ENCODE measurements at regions not wholly inside any gene's neighbourhood (a gene's known extent, or its start where the extent isn't known, plus 50 kb on each side); places are given as distances from the start of the nearest gene placed in this dataset.

- Histone ChIP-seq H3K18ac (ENCODE audit: low read depth in 1 of 2, low read length in 2 of 2) (no peak overlapping the region), H3K23ac (ENCODE audit: low read length in 2 of 2) (no peak overlapping the region), H3K79me1 (replicated peaks; ENCODE audit: low read length, poor library complexity, severe bottlenecking) (peaks cover 4% of the 10 kb centered on the region), H3K4me1 (ENCODE audit: control insufficient read depth, insufficient read depth, low read depth, low read length) (no peaks in the 10 kb centered on the region), H3K9me3 (ENCODE audit: control insufficient read depth, low read length) (no peaks in the 10 kb centered on the region), H2BK12ac (ENCODE audit: low read length in 2 of 2) (no peak overlapping the region), H3K4me2 (ENCODE audit: low read length, poor library complexity, severe bottlenecking) (no peak overlapping the region), H2BK5ac (ENCODE audit: low read depth, low read length, poor library complexity, severe bottlenecking) (no peak overlapping the region), H3K4me3 (ENCODE audit: insufficient read depth in 1 of 2, low read depth in 1 of 2, low read length in 2 of 2) (no peak overlapping the region), H3K9ac (ENCODE audit: low read length) (no peak overlapping the region), H4K91ac (ENCODE audit: low read length) (no peak overlapping the region), H3K4ac (ENCODE audit: low read depth in 1 of 2, low read length in 2 of 2) (no peak overlapping the region), H3K14ac (ENCODE audit: low read length in 2 of 2) (no peak overlapping the region), H2BK120ac (ENCODE audit: low read depth, low read length) (no peak overlapping the region), H2BK15ac (ENCODE audit: low read depth, poor library complexity, severe bottlenecking) (no peak overlapping the region), H4K8ac (ENCODE audit: low read length) (no peak overlapping the region), H3K27me3 (ENCODE audit: control insufficient read depth in 1 of 2, insufficient read depth in 1 of 2, low read length in 2 of 2) (no peaks in the 10 kb centered on the region), H2AFZ (ENCODE audit: low read depth, low read length) (no peak overlapping the region), H2AK5ac (ENCODE audit: low read length, severe bottlenecking) (no peak overlapping the region), H3K36me3 (ENCODE audit: control insufficient read depth in 1 of 2, insufficient read depth in 2 of 2, low read depth in 1 of 2, low read length in 2 of 2) (no peaks in the 10 kb centered on the region), H3K27ac (ENCODE audit: low read length, poor library complexity, severe bottlenecking) (no peak overlapping the region)
- no peak for DNase-seq
- WGBS = 80% methylated on average over 1 of the region's 2 CpGs
Observed at GRCh38 chr14:61988240-61988639, 226.0 kb downstream of the SNAPC1 start.

GRCh38 chr14:61992139-61992538 lies 229.9 kb downstream of the SNAPC1 start:
- Histone ChIP-seq H3K4me2 (ENCODE audit: low read length, poor library complexity, severe bottlenecking) (no peak overlapping the region), H2AFZ (ENCODE audit: low read depth, low read length) (no peak overlapping the region), H4K8ac (ENCODE audit: low read length) (no peak overlapping the region), H3K4ac (ENCODE audit: low read depth in 1 of 2, low read length in 2 of 2) (no peak overlapping the region), H2BK12ac (ENCODE audit: low read length in 2 of 2) (no peak overlapping the region), H3K18ac (ENCODE audit: low read depth in 1 of 2, low read length in 2 of 2) (no peak overlapping the region), H3K79me1 (replicated peaks; ENCODE audit: low read length, poor library complexity, severe bottlenecking) (peaks cover under 1% of the 10 kb centered on the region), H3K23ac (ENCODE audit: low read length in 2 of 2) (no peak overlapping the region), H3K9me3 (ENCODE audit: control insufficient read depth, low read length) (no peaks in the 10 kb centered on the region), H3K27ac (ENCODE audit: low read length, poor library complexity, severe bottlenecking) (no peak overlapping the region), H3K14ac (ENCODE audit: low read length in 2 of 2) (no peak overlapping the region), H3K9ac (ENCODE audit: low read length) (no peak overlapping the region), H3K4me3 (ENCODE audit: insufficient read depth in 1 of 2, low read depth in 1 of 2, low read length in 2 of 2) (no peak overlapping the region), H3K36me3 (ENCODE audit: control insufficient read depth in 1 of 2, insufficient read depth in 2 of 2, low read depth in 1 of 2, low read length in 2 of 2) (no peaks in the 10 kb centered on the region), H2BK120ac (ENCODE audit: low read depth, low read length) (no peak overlapping the region), H3K27me3 (ENCODE audit: control insufficient read depth in 1 of 2, insufficient read depth in 1 of 2, low read length in 2 of 2) (no peaks in the 10 kb centered on the region), H4K91ac (ENCODE audit: low read length) (no peak overlapping the region), H2BK5ac (ENCODE audit: low read depth, low read length, poor library complexity, severe bottlenecking) (no peak overlapping the region), H3K4me1 (ENCODE audit: control insufficient read depth, insufficient read depth, low read depth, low read length) (no peaks in the 10 kb centered on the region), H2AK5ac (ENCODE audit: low read length, severe bottlenecking) (no peak overlapping the region), H2BK15ac (ENCODE audit: low read depth, poor library complexity, severe bottlenecking) (no peak overlapping the region)
- WGBS = 88% methylated on average over 8 of the region's 8 CpGs
- no peak for DNase-seq

GRCh38 chr14:61992926-61993325 lies 230.7 kb downstream of the SNAPC1 start:
- no peak overlapping the region for H2BK5ac ChIP-seq (ENCODE audit: low read depth, low read length, poor library complexity, severe bottlenecking)
- no peak overlapping the region for H2AFZ ChIP-seq (ENCODE audit: low read depth, low read length)
- H3K4ac ChIP-seq (ENCODE audit: low read depth in 1 of 2, low read length in 2 of 2) = no peak overlapping the region
- H2BK120ac ChIP-seq (ENCODE audit: low read depth, low read length) = no peak overlapping the region
- no peak overlapping the region for H3K18ac ChIP-seq (ENCODE audit: low read depth in 1 of 2, low read length in 2 of 2)
- no peak overlapping the region for H2AK5ac ChIP-seq (ENCODE audit: low read length, severe bottlenecking)
- no peak overlapping the region for H3K23ac ChIP-seq (ENCODE audit: low read length in 2 of 2)
- WGBS = 84% methylated on average over 2 of the region's 2 CpGs
- no peak overlapping the region for H2BK12ac ChIP-seq (ENCODE audit: low read length in 2 of 2)
- no peaks in the 10 kb centered on the region for H3K79me1 ChIP-seq (replicated peaks; ENCODE audit: low read length, poor library complexity, severe bottlenecking)
- DNase-seq = no peak
- no peak overlapping the region for H3K4me3 ChIP-seq (ENCODE audit: insufficient read depth in 1 of 2, low read depth in 1 of 2, low read length in 2 of 2)
- no peak overlapping the region for H3K14ac ChIP-seq (ENCODE audit: low read length in 2 of 2)
- no peaks in the 10 kb centered on the region for H3K4me1 ChIP-seq (ENCODE audit: control insufficient read depth, insufficient read depth, low read depth, low read length)
- H3K27ac ChIP-seq (ENCODE audit: low read length, poor library complexity, severe bottlenecking) = no peak overlapping the region
- H3K9ac ChIP-seq (ENCODE audit: low read length) = no peak overlapping the region
- no peak overlapping the region for H2BK15ac ChIP-seq (ENCODE audit: low read depth, poor library complexity, severe bottlenecking)
- H3K27me3 ChIP-seq (ENCODE audit: control insufficient read depth in 1 of 2, insufficient read depth in 1 of 2, low read length in 2 of 2) = no peaks in the 10 kb centered on the region
- no peaks in the 10 kb centered on the region for H3K36me3 ChIP-seq (ENCODE audit: control insufficient read depth in 1 of 2, insufficient read depth in 2 of 2, low read depth in 1 of 2, low read length in 2 of 2)
- no peak overlapping the region for H4K8ac ChIP-seq (ENCODE audit: low read length)
- H3K4me2 ChIP-seq (ENCODE audit: low read length, poor library complexity, severe bottlenecking) = no peak overlapping the region
- no peak overlapping the region for H4K91ac ChIP-seq (ENCODE audit: low read length)
- no peaks in the 10 kb centered on the region for H3K9me3 ChIP-seq (ENCODE audit: control insufficient read depth, low read length)

GRCh38 chr14:61994589-61994988 lies 232.4 kb downstream of the SNAPC1 start:
- Histone ChIP-seq H3K4me3 (ENCODE audit: insufficient read depth in 1 of 2, low read depth in 1 of 2, low read length in 2 of 2) (no peak overlapping the region), H2AFZ (ENCODE audit: low read depth, low read length) (no peak overlapping the region), H4K91ac (ENCODE audit: low read length) (no peak overlapping the region), H3K18ac (ENCODE audit: low read depth in 1 of 2, low read length in 2 of 2) (no peak overlapping the region), H3K36me3 (ENCODE audit: control insufficient read depth in 1 of 2, insufficient read depth in 2 of 2, low read depth in 1 of 2, low read length in 2 of 2) (no peaks in the 10 kb centered on the region), H3K27me3 (ENCODE audit: control insufficient read depth in 1 of 2, insufficient read depth in 1 of 2, low read length in 2 of 2) (no peaks in the 10 kb centered on the region), H4K8ac (ENCODE audit: low read length) (no peak overlapping the region), H2AK5ac (ENCODE audit: low read length, severe bottlenecking) (no peak overlapping the region), H3K27ac (ENCODE audit: low read length, poor library complexity, severe bottlenecking) (no peak overlapping the region), H2BK12ac (ENCODE audit: low read length in 2 of 2) (no peak overlapping the region), H3K14ac (ENCODE audit: low read length in 2 of 2) (no peak overlapping the region), H3K9ac (ENCODE audit: low read length) (no peak overlapping the region), H2BK120ac (ENCODE audit: low read depth, low read length) (no peak overlapping the region), H3K9me3 (ENCODE audit: control insufficient read depth, low read length) (no peaks in the 10 kb centered on the region), H2BK15ac (ENCODE audit: low read depth, poor library complexity, severe bottlenecking) (no peak overlapping the region), H3K4me1 (ENCODE audit: control insufficient read depth, insufficient read depth, low read depth, low read length) (no peaks in the 10 kb centered on the region), H2BK5ac (ENCODE audit: low read depth, low read length, poor library complexity, severe bottlenecking) (no peak overlapping the region), H3K23ac (ENCODE audit: low read length in 2 of 2) (no peak overlapping the region), H3K4me2 (ENCODE audit: low read length, poor library complexity, severe bottlenecking) (no peak overlapping the region), H3K79me1 (replicated peaks; ENCODE audit: low read length, poor library complexity, severe bottlenecking) (no peaks in the 10 kb centered on the region), H3K4ac (ENCODE audit: low read depth in 1 of 2, low read length in 2 of 2) (no peak overlapping the region)
- DNase-seq = no peak
- 100% methylated on average over 1 of the region's 1 CpG for WGBS

Data from mesenchymal stem cell (in vitro differentiated cells and primary cell).